PC-3 (cell line): ENCODE measurements at regions not wholly inside any gene's neighbourhood (a gene's known extent, or its start where the extent isn't known, plus 50 kb on each side); places are given as distances from the start of the nearest gene placed in this dataset.

Experiments used
- ATAC-seq: fragments of 200-7000 bp; cut with Tn5 transposase; 2 replicates; pipeline ENCODE4 v1.9.1; 2020; ENCODE audit warnings: mild to moderate bottlenecking, moderate library complexity
- BruUV-seq: library from RNA; stranded (reverse); fragments of 400-500 nt; replicated peaks from 2 replicates; lab custom pipeline; 2021; lab: Mats Ljungman, UMichigan
- CTCF ChIA-PET: fragments of 300-600 bp; sonication (Branson Sonifier 250); formaldehyde crosslinking; loops from one replicate; lab custom pipeline; 2022; ENCODE audit warnings: antibody characterized with exemption; lab: Charles Lee
- POLR2A ChIA-PET: fragments of 300-600 bp; sonication (Branson Sonifier 250); formaldehyde crosslinking; loops from one replicate; lab custom pipeline; 2022; ENCODE audit warnings: antibody characterized with exemption; ENCODE audit not compliant: unreplicated experiment; lab: Charles Lee
- DNase-seq: peaks from one replicate; pipeline ENCODE4 v3.0.0-alpha.2; 2015
- H2AFZ ChIP-seq: fragments of 300-600 bp; sonication (generic); 2 replicates; pipeline ENCODE4 v1.6.0; 2016; ENCODE audit warnings: antibody characterized with exemption, low read length
- H3F3A ChIP-seq: fragments of 300-600 bp; sonication (generic); one replicate; pipeline ENCODE4 v1.6.0; 2017; ENCODE audit warnings: antibody characterized with exemption, low read length, control low read depth, mild to moderate bottlenecking; ENCODE audit not compliant: unreplicated experiment
- H3K27ac ChIP-seq: fragments of 300-600 bp; sonication (generic); 2 replicates; pipeline ENCODE4 v1.5.1; 2016; ENCODE audit warnings: mild to moderate bottlenecking, low read length
- H3K27me3 ChIP-seq: fragments of 300-600 bp; sonication (generic); 2 replicates; pipeline ENCODE4 v1.6.1; 2016; ENCODE audit warnings: low read length, mixed read lengths
- H3K36me3 ChIP-seq: fragments of 300-600 bp; sonication (generic); 2 replicates; pipeline ENCODE4 v1.6.1; 2016; ENCODE audit warnings: low read depth, mixed run types, low read length, mixed read lengths
- H3K4me1 ChIP-seq: fragments of 300-600 bp; sonication (generic); 2 replicates; pipeline ENCODE4 v1.5.1; 2016; ENCODE audit warnings: low read length; ENCODE audit not compliant: insufficient read depth
- H3K4me2 ChIP-seq: fragments of 300-600 bp; sonication (generic); 2 replicates; pipeline ENCODE4 v1.6.0; 2016; ENCODE audit warnings: low read length
- H3K4me3 ChIP-seq: fragments of 300-600 bp; sonication (generic); 2 replicates; pipeline ENCODE4 v1.5.1; 2016; ENCODE audit warnings: mild to moderate bottlenecking, low read length, mixed read lengths
- H3K79me2 ChIP-seq: fragments of 300-600 bp; sonication (generic); 2 replicates; pipeline ENCODE4 v1.6.1; 2017; ENCODE audit warnings: low read length, mixed read lengths
- H3K9ac ChIP-seq: fragments of 300-600 bp; sonication (generic); 2 replicates; pipeline ENCODE4 v1.6.0; 2016; ENCODE audit warnings: mild to moderate bottlenecking, low read length
- H3K9me2 ChIP-seq: fragments of 300-600 bp; sonication (generic); replicated peaks from 2 replicates; pipeline ENCODE4 v1.6.1; 2016; ENCODE audit warnings: mixed run types, low read length, mixed read lengths
- H3K9me3 ChIP-seq: fragments of 300-600 bp; sonication (generic); 2 replicates; pipeline ENCODE4 v1.6.1; 2016; ENCODE audit warnings: low read length, mixed read lengths
- H4K20me1 ChIP-seq: fragments of 300-600 bp; sonication (generic); 2 replicates; pipeline ENCODE4 v1.6.1; 2016; ENCODE audit warnings: low read length, mixed read lengths
- CTCF ChIP-seq: fragments of 300-600 bp; sonication (generic); conservative IDR thresholded peaks from 2 replicates; pipeline ENCODE4 v1.5.1; 2017; ENCODE audit warnings: antibody characterized with exemption, low read depth, mild to moderate bottlenecking, low read length
- EZH2 ChIP-seq: fragments of 300-600 bp; sonication (generic); IDR thresholded peaks from one replicate; pipeline ENCODE4 v1.6.1; 2017; ENCODE audit warnings: antibody characterized with exemption, mild to moderate bottlenecking, low read length; ENCODE audit not compliant: unreplicated experiment
- EZH2phosphoT487 ChIP-seq: fragments of 300-600 bp; sonication (generic); IDR thresholded peaks from 2 replicates; pipeline ENCODE4 v1.6.1; 2018; ENCODE audit warnings: mild to moderate bottlenecking, antibody characterized with exemption, low read length, borderline replicate concordance
- intact Hi-C: fragments of 100-400 bp; cut with micrococcal nuclease; formaldehyde crosslinking; loops from 2 replicates; pipeline ENCODE4 v1.9.0; 2023

- no peaks in the 10 kb centered on the region for H3K36me3 ChIP-seq
- DNase-seq (no peak), ATAC-seq (no peak)
- H3F3A ChIP-seq = no peaks in the 10 kb centered on the region
- no peaks in the 10 kb centered on the region for H3K4me1 ChIP-seq
- no peak overlapping the region for H3K4me2 ChIP-seq
- intact Hi-C loops = no loop called here
- CTCF ChIA-PET = no interaction called here
- H3K9me3 ChIP-seq = no peaks in the 10 kb centered on the region
- H3K9me2 ChIP-seq = no peaks in the 10 kb centered on the region
- no peak overlapping the region for H2AFZ ChIP-seq
- H3K27me3 ChIP-seq = no peaks in the 10 kb centered on the region
- H3K27ac ChIP-seq = no peak overlapping the region
- POLR2A ChIA-PET = no interaction called here
- no peak overlapping the region for H3K4me3 ChIP-seq
- H3K9ac ChIP-seq = no peak overlapping the region
- no TSS peak for BruUV-seq
- TF ChIP-seq CTCF (no peak), EZH2phosphoT487 (no peak), EZH2 (no peak)
- no peaks in the 10 kb centered on the region for H4K20me1 ChIP-seq
- no peaks in the 10 kb centered on the region for H3K79me2 ChIP-seq
Observed at GRCh38 chr3:13144163-13145023, 71.2 kb upstream of the IQSEC1 start.

GRCh38 chr3:13143381-13144004 lies 70.3 kb upstream of the IQSEC1 start:
- ChIA-PET POLR2A (no interaction called here), CTCF (no interaction called here)
- no peak for TF ChIP-seq EZH2phosphoT487
- TF ChIP-seq EZH2 = no peak
- TF ChIP-seq CTCF = no peak
- intact Hi-C loops = no loop called here
- Histone ChIP-seq H3K27me3 (no peaks in the 10 kb centered on the region), H3F3A (no peaks in the 10 kb centered on the region), H3K36me3 (no peaks in the 10 kb centered on the region), H3K4me1 (no peaks in the 10 kb centered on the region), H3K4me2 (no peak overlapping the region), H3K9ac (no peak overlapping the region), H2AFZ (no peak overlapping the region), H3K9me2 (no peaks in the 10 kb centered on the region), H3K27ac (no peak overlapping the region), H3K79me2 (no peaks in the 10 kb centered on the region), H3K9me3 (no peaks in the 10 kb centered on the region), H3K4me3 (no peak overlapping the region), H4K20me1 (no peaks in the 10 kb centered on the region)
- no peak for DNase-seq
- ATAC-seq = no peak
- no TSS peak for BruUV-seq
